OCI-LY7 (cell line): ENCODE measurements at regions not wholly inside any gene's neighbourhood (a gene's known extent, or its start where the extent isn't known, plus 50 kb on each side); places are given as distances from the start of the nearest gene placed in this dataset.

Experiments
- BruUV-seq: library from RNA; stranded (reverse); fragments of 400-500 nt; replicated peaks from 2 replicates; lab custom pipeline; 2021; lab: Mats Ljungman, UMichigan
- CTCF ChIA-PET: fragments of 300-600 bp; sonication (Branson Sonifier 250); formaldehyde crosslinking; loops from one replicate; lab custom pipeline; 2022; ENCODE audit warnings: antibody characterized with exemption; ENCODE audit not compliant: unreplicated experiment; lab: Charles Lee
- POLR2A ChIA-PET: fragments of 300-600 bp; sonication (Branson Sonifier 250); formaldehyde crosslinking; loops from one replicate; lab custom pipeline; 2022; ENCODE audit warnings: antibody characterized with exemption; lab: Charles Lee
- DNase-seq: peaks from one replicate; pipeline ENCODE4 v3.0.0-alpha.2; 2015; ENCODE audit warnings: low spot score
- H2AFZ ChIP-seq: fragments of 200-600 bp; sonication (generic), shearing (Covaris generic); 2 replicates; pipeline ENCODE4 v1.6.1; 2014; ENCODE audit warnings: mild to moderate bottlenecking, antibody characterized with exemption, low read length, moderate library complexity
- H3K27ac ChIP-seq: fragments of 200-600 bp; sonication (generic); 2 replicates; pipeline ENCODE4 v1.5.1; 2014; ENCODE audit warnings: mixed run types, low read depth, mild to moderate bottlenecking, moderate library complexity, low read length, inconsistent platforms; ENCODE audit not compliant: poor library complexity, severe bottlenecking
- H3K36me3 ChIP-seq: fragments of 200-600 bp; sonication (generic); 2 replicates; pipeline ENCODE4 v1.6.1; 2014; ENCODE audit warnings: mild to moderate bottlenecking, antibody characterized with exemption, low read length, moderate library complexity, mixed read lengths; ENCODE audit not compliant: insufficient read depth
- H3K4me1 ChIP-seq: fragments of 200-600 bp; sonication (generic); 2 replicates; pipeline ENCODE4 v1.5.1; 2014; ENCODE audit warnings: mild to moderate bottlenecking, low read length; ENCODE audit not compliant: insufficient read depth, poor library complexity, severe bottlenecking
- H3K4me2 ChIP-seq: fragments of 200-600 bp; sonication (generic); 2 replicates; pipeline ENCODE4 v1.6.1; 2014; ENCODE audit warnings: mild to moderate bottlenecking, low read length
- H3K4me3 ChIP-seq: fragments of 200-600 bp; sonication (generic); 2 replicates; pipeline ENCODE4 v1.5.1; 2014; ENCODE audit warnings: mild to moderate bottlenecking, low read depth, low read length; ENCODE audit not compliant: poor library complexity, severe bottlenecking
- H3K79me2 ChIP-seq: fragments of 200-600 bp; sonication (generic); 2 replicates; pipeline ENCODE4 v1.6.1; 2016; ENCODE audit warnings: low read depth, mild to moderate bottlenecking, low read length, moderate library complexity, mixed read lengths; ENCODE audit not compliant: insufficient read depth
- H3K9me2 ChIP-seq: fragments of 200-600 bp; sonication (generic); 2 replicates; pipeline ENCODE4 v1.6.1; 2016; ENCODE audit warnings: mild to moderate bottlenecking, low read length, mixed read lengths; ENCODE audit not compliant: insufficient read depth
- H3K9me3 ChIP-seq: fragments of 200-600 bp; sonication (generic); 2 replicates; pipeline ENCODE4 v1.6.1; 2014; ENCODE audit warnings: mild to moderate bottlenecking, mixed run types, low read length, mixed read lengths
- H4K20me1 ChIP-seq: fragments of 200-600 bp; sonication (generic); 2 replicates; pipeline ENCODE4 v1.6.1; 2014; ENCODE audit warnings: mild to moderate bottlenecking, antibody characterized with exemption, low read length, moderate library complexity, mixed read lengths; ENCODE audit not compliant: insufficient read depth
- EZH2phosphoT487 ChIP-seq: fragments of 200-600 bp; sonication (generic); IDR thresholded peaks from 2 replicates; pipeline ENCODE4 v1.6.1; 2018; ENCODE audit warnings: low read depth, borderline replicate concordance, mild to moderate bottlenecking, mixed run types, antibody characterized with exemption, low read length, moderate library complexity, mixed read lengths
- intact Hi-C: fragments of 100-400 bp; cut with micrococcal nuclease; formaldehyde crosslinking; loops from one replicate; pipeline ENCODE4 v1.10.0; 2022; ENCODE audit not compliant: unreplicated experiment
- TF ChIP-seq, protein P1 (sequence below): fragments of 200-600 bp; sonication (generic); conservative IDR thresholded peaks from 2 replicates; pipeline ENCODE4 v1.5.1; 2014; ENCODE audit warnings: mild to moderate bottlenecking, antibody characterized with exemption, low read length, moderate library complexity, mixed read lengths

DNA sequence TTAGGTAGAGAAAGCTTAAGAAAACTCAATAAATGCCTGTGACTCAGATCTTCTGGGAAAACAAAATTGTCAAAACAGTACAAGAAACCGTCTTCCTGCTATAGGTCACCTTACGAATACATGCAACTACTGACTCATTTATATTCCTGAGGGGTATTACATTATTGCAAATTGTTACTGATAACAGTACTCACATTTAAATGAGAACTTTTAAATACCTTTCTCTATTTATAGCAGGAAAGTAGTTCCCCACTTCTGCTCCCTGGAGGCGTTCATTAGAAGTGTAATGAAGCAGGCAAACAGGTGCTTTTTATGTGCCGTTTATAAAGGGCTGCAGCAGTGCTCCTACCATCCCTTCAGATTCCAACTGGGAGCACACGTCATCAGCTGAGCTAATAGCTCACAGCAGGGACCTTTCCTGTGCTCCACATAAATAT, 65.1 kb upstream of the RPRM start:
- Histone ChIP-seq H3K27ac (no peak overlapping the region), H4K20me1 (no peaks in the 10 kb centered on the region), H3K4me3 (no peak overlapping the region), H3K9me3 (no peaks in the 10 kb centered on the region), H2AFZ (no peak overlapping the region), H3K4me2 (no peak overlapping the region), H3K79me2 (no peaks in the 10 kb centered on the region), H3K36me3 (no peaks in the 10 kb centered on the region), H3K4me1 (no peaks in the 10 kb centered on the region), H3K9me2 (no peaks in the 10 kb centered on the region)
- no peak for DNase-seq
- BruUV-seq = no TSS peak
- ChIA-PET CTCF (no interaction called here), POLR2A (interaction anchor here (0.6 kb wide), 1 partner anchor 11 kb away, joined by 3 read pairs; no protein-coding TSS in a partner anchor)
- no peak for TF ChIP-seq EZH2phosphoT487
- TF ChIP-seq, protein P1, sequence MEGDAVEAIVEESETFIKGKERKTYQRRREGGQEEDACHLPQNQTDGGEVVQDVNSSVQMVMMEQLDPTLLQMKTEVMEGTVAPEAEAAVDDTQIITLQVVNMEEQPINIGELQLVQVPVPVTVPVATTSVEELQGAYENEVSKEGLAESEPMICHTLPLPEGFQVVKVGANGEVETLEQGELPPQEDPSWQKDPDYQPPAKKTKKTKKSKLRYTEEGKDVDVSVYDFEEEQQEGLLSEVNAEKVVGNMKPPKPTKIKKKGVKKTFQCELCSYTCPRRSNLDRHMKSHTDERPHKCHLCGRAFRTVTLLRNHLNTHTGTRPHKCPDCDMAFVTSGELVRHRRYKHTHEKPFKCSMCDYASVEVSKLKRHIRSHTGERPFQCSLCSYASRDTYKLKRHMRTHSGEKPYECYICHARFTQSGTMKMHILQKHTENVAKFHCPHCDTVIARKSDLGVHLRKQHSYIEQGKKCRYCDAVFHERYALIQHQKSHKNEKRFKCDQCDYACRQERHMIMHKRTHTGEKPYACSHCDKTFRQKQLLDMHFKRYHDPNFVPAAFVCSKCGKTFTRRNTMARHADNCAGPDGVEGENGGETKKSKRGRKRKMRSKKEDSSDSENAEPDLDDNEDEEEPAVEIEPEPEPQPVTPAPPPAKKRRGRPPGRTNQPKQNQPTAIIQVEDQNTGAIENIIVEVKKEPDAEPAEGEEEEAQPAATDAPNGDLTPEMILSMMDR = no peak
- intact Hi-C loops = no loop called here

GRCh38 chr2:153546358-153546757, 67.8 kb upstream of the RPRM start:
- H3K36me3 ChIP-seq = no peaks in the 10 kb centered on the region
- intact Hi-C loops = no loop called here
- no peak for DNase-seq
- H4K20me1 ChIP-seq = no peaks in the 10 kb centered on the region
- ChIA-PET CTCF (interaction anchor here (0.6 kb wide), 1 partner anchor 38 kb away, joined by 3 read pairs; no protein-coding TSS in a partner anchor), POLR2A (no interaction called here)
- no peaks in the 10 kb centered on the region for H3K4me1 ChIP-seq
- no peaks in the 10 kb centered on the region for H3K79me2 ChIP-seq
- no peak overlapping the region for H3K4me3 ChIP-seq
- no peaks in the 10 kb centered on the region for H3K9me2 ChIP-seq
- TF ChIP-seq EZH2phosphoT487 = no peak
- TF ChIP-seq, protein P1 = no peak
- no TSS peak for BruUV-seq
- H3K9me3 ChIP-seq = no peaks in the 10 kb centered on the region
- H3K4me2 ChIP-seq = no peak overlapping the region
- H3K27ac ChIP-seq = no peak overlapping the region
- H2AFZ ChIP-seq = no peak overlapping the region

DNA sequence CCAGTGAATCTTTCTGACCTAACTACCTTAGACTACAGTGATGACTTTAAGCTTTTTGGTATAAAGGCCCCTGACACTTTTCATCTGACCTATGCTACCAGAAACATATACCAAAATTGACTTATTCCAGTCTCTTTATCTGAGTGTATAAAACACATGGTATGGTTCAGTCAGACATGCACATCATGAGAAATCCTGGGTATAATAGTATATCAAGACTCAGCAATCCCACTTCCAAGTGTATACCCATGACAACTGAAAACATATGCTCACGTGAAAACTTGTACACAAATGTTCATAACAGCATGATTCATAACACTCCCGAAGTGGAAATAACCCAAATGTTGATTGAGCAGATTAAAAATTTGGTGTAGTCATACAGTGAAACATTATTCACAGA, 70.0 kb upstream of the RPRM start:
- no peaks in the 10 kb centered on the region for H3K79me2 ChIP-seq
- H2AFZ ChIP-seq = no peak overlapping the region
- H3K9me2 ChIP-seq = no peaks in the 10 kb centered on the region
- no peaks in the 10 kb centered on the region for H3K9me3 ChIP-seq
- CTCF ChIA-PET = no interaction called here
- H3K27ac ChIP-seq = no peak overlapping the region
- intact Hi-C loops = no loop called here
- DNase-seq = no peak
- no peaks in the 10 kb centered on the region for H4K20me1 ChIP-seq
- no peaks in the 10 kb centered on the region for H3K36me3 ChIP-seq
- no peaks in the 10 kb centered on the region for H3K4me1 ChIP-seq
- BruUV-seq = no TSS peak
- TF ChIP-seq, protein P1 = no peak
- TF ChIP-seq EZH2phosphoT487 = no peak
- H3K4me3 ChIP-seq = no peak overlapping the region
- POLR2A ChIA-PET = no interaction called here
- H3K4me2 ChIP-seq = no peak overlapping the region
